ENCODE measurements at regions not wholly inside any gene's neighbourhood (a gene's known extent, or its start where the extent isn't known, plus 50 kb on each side); places are given as distances from the start of the nearest gene placed in this dataset.

GRCh38 chr10:47104786-47105385 is 193.7 kb downstream of the PTPN20 start:
- DNase-seq (ENCODE audit: low read depth, low spot score), result no peak

DNA sequence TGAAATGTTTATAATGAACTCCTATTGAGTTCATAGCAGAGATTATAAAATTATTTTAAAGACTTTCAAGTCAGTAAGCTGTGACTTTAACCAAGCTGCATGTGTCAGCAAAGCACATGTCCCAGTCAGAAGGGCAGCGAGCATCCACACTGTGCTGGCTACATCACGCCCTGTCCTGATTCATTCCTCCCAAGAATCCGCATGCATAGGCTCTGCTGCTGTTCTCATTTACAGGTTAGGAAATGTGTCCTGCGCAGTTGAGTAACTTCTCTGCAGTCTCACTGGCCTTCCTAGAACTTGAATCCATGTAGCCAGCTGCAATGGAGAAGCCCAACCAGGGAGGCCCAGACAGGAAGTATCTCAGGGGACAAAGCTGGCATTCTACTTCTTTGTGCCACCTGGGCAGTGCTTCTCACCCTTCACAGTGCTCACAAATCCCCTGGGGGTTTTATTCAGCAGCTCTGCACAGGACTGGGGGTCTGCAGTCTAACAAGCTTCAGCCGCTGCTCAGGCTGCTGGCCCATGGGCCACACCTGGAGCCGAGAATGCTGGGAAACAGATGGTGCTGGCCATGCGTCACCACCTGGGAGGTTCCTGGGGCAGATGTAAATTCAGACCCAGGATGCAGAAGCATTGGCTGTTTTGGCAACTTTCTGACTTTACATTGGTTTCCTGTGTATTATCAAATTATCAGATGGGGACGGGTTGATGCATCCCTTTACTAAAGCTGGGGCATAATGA is 192.8 kb upstream of the GDF10 start:
- DNase-seq (ENCODE audit: low read depth, low spot score), result no peak

DNA sequence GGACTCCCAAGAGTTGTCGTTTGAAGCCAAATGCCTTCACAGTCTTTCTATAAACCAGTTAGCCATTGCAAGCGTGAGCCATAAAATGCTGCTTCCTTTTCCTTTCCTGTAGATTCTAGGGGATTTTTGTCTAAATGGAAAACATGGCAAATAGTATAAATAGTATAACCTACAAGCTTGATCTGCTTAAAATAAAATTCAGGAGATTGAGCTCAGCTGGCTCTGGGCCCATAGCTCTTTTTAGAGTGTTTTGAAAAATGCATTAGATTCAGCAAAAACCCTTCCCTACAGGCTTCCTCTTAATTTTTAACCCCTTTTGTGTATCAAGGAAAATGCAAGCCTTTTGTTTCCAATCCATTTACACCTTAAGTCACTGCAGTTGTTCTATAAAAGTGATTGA is 190.1 kb upstream of the GDF10 start:
- no peak for DNase-seq (ENCODE audit: low read depth, low spot score)

- DNase-seq (ENCODE audit: low read depth, low spot score), result no peak
Measured at GRCh38 chr10:47111329-47111862, 188.6 kb upstream of the GDF10 start.

DNA sequence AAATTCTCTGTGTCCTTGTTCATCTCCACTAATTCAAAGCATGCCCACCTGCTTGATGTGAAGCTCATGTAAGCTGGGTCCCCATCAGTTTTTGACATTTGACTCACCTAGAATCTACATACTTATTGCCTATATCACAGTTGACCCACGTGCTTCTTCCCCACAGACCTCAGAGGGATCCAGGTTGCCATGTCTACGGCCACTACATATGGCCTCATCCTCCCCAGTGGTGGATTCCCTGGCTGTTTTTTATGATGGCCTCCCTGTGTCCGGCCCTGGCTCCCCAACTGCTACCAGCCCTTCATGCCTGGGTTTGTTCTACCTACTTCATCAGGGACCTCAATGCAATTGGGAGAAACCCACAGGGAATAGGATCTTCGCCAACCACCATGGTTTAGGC is 187.4 kb upstream of the GDF10 start:
- DNase-seq (ENCODE audit: low read depth, low spot score), result no peak

- no peak for DNase-seq (ENCODE audit: low read depth, low spot score)
Measured at GRCh38 chr10:47113907-47114500, 186.0 kb upstream of the GDF10 start.

DNA sequence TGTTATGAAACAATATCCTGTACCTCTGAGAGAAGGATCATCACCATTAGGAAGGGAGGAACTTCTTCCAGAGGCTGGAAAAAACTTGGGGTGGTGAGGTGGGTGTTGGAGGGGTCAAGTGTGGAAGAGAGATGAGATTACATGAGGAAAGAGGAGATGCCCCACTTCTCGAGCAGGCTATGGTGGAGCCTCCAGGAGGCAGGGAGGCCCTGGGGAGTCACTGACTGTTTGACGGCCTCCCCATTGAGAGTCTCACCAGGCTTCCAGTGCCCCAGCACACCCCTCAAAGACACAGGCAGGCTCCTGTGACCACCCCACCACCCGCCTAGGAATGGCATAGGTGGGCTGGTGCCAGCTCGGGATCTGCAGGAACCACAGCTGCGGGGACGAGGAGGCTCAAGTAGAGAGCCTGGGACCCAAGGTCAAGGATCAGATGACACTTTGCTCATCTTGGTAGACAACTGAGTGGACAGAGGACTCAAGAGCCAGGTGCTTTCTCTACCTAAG is 185.3 kb upstream of the GDF10 start:
- DNase-seq (ENCODE audit: low read depth, low spot score), result no peak

DNA sequence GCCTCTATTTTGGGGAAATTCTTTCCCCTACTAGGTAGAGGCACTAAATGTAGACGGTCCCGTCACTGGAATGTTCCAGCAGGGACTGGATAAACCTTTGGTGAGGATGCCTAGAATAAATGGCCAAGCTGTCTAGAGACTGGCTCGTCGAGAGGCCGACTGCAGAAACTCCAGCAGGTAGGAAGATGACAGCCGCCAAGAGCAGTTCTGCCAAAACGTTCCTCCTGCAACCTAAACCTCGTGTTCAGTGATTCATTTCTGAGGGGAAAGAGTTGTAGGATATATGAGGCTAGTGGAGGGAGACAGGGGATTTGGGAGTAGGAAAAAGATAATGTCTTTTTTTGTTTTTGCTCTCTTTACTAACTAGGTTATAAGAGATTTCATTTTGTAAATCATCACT is 184.7 kb upstream of the GDF10 start:
- no peak for DNase-seq (ENCODE audit: low read depth, low spot score)

DNA sequence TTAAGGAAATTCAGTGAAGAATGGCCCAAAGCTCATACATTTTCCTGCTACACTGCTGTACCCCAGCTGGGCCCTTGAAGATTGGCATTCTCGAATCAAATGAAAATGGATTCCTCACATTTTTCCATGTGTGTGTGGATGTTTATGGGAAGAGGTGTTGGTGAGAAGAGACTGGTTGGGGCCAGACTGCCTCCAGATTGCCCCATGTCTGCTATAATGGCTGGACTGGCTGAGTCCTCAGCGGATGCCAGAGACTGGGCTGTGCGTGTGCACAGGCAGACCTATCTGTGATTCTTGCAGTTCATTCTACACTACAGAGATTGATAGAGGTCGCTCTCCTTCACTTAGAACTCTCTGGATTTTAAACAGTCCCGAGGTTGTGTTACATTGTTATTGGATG is 183.6 kb upstream of the GDF10 start:
- no peak for DNase-seq (ENCODE audit: low read depth, low spot score)

DNA sequence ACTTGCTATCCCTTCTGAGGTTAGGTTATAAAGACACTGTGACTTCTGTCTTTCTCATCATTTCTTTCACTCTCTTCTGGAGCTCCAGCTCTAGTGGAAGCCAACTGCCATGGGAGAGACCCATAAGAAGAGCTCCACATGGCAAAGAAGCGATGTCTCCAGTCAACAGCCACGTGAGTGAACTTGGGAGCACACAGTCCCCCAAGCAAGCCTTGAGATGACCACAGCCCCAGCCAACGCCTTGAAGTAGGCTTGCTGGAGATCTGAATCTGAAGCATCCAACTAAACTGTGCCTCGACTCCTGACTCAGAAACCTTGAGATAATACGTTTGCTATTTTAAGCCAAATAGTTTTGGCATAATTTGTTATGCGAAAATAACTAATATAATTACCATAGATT is 181.7 kb upstream of the GDF10 start:
- no peak for DNase-seq (ENCODE audit: low read depth, low spot score)

DNA sequence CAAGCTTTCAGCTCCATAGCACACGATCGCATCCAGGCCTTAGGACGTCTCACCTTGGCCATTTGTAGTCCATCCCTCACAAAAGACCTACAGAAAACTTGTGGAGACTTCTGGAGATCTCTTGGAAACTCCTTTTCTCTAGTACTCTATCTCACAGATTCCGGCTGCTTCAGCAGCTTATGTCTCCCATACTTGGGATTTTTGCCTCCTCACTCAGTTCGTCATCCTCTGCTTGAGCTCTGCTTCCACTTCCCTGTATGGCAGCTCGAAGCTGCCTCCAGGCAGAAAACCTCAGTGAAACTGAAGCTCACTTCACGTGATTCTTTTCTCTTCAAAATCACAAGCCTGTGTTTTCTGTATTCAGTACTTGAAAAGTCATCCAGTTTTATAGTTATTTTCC is 178.7 kb upstream of the GDF10 start:
- no peak for DNase-seq (ENCODE audit: low read depth, low spot score)

- DNase-seq (ENCODE audit: low read depth, low spot score), result no peak
Measured at GRCh38 chr10:47123716-47124288, 176.2 kb upstream of the GDF10 start.

GRCh38 chr10:47127188-47127785 is 172.7 kb upstream of the GDF10 start:
- DNase-seq (ENCODE audit: low read depth, low spot score), result no peak

GRCh38 chr10:47130491-47130890 is 169.5 kb upstream of the GDF10 start:
- no peak for DNase-seq (ENCODE audit: low read depth, low spot score)

GRCh38 chr10:47133871-47134570 is 166.0 kb upstream of the GDF10 start:
- DNase-seq (ENCODE audit: low read depth, low spot score), result no peak

DNA sequence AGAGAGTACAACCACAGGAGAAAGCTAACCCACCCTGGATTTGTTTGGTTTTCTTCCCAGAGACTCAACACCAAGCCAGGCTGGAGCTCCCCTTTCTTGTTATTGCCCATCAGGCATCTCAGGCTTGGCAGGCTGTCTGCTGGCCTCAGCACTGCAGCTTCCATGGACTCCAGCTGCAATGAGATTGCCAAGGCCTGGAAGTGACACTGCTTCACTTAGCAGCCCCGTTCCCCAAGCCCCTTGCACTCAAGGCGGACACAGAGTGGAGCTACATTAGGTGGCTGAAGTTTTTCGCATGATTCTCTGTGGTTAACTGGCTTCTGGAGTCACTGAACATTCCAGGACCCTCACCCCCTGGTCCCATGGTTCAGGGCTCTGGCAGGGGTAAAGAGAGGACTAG is 163.1 kb upstream of the GDF10 start:
- no peak for DNase-seq (ENCODE audit: low read depth, low spot score)

DNA sequence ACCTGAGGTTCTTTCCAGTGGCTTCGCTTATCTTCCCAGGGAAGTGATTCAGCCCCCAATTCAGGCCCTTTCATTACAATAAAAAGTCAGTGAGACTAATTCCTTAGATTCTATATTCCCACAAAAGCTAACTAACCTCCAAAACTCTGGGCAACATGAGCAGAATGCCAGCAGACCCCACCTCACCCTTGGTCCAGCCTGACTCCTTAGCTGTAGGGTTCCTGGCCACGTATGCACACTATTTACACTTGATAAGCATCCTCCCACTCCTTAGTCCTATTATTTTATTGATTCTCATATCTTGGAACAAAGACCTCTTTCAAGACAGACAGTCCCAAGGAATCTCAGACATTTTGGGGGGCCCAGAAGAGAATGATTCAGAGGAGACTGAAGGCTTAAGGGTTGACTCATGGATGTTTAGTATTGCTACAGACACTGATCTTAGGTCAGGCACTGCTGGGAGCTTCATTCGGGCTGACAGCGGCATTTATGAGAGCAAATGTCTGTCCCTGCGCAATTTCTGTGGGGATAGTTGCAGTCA is 162.6 kb upstream of the GDF10 start:
- no peak for DNase-seq (ENCODE audit: low read depth, low spot score)

GRCh38 chr10:47139121-47139520 is 160.9 kb upstream of the GDF10 start:
- DNase-seq (ENCODE audit: low read depth, low spot score), result no peak

GRCh38 chr10:47140761-47141348 is 159.1 kb upstream of the GDF10 start:
- no peak for DNase-seq (ENCODE audit: low read depth, low spot score)

DNA sequence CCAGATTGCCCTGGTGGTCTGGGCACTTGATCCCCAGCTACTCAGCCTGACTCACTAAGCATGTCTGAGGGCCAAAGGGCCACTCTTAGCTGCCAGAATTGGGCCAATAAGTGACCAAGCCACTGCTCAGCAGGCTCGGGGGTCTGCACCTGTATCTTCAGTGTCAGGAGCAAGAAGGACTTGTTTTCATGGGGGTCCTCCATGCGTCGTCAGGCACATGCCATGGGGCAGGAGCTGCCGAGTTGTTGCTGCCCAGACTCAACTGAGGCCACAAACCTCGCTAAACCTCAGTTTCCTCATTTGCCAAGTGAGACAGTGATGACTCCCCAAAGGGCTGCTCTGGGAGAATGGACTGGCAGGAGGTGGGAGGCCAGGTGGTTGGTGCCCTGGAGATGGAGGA is 158.6 kb upstream of the GDF10 start:
- DNase-seq (ENCODE audit: low read depth, low spot score), result no peak

DNA sequence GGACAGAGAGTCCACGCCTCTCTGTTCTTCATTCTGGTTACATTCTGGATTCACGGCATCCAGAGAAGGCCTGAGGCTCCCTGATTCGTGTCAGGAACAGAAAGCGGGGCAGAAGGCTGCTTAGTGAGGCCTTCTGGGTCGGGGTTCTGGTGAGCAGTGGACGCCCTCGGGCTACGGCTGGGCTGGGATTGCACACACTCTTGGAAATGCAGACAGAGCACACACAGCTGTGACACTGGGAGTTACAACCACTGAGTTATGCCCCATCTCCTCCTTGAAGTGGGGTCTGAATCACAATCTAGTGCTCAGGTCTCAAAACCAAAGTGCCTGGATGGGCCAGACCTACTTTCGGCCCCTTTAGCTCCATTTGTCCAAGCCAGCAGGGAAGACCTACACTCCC is 156.9 kb upstream of the GDF10 start:
- no peak for DNase-seq (ENCODE audit: low read depth, low spot score)
